HG03442 (cell line): ENCODE measurements at regions not wholly inside any gene's neighbourhood (a gene's known extent, or its start where the extent isn't known, plus 50 kb on each side); places are given as distances from the start of the nearest gene placed in this dataset.

Experiments used
- ATAC-seq: cut with Tn5 transposase; IDR thresholded peaks from one replicate; pipeline ENCODE4 v1.9.1; 2021; ENCODE audit warnings: mild to moderate bottlenecking, moderate library complexity; ENCODE audit not compliant: unreplicated experiment

DNA sequence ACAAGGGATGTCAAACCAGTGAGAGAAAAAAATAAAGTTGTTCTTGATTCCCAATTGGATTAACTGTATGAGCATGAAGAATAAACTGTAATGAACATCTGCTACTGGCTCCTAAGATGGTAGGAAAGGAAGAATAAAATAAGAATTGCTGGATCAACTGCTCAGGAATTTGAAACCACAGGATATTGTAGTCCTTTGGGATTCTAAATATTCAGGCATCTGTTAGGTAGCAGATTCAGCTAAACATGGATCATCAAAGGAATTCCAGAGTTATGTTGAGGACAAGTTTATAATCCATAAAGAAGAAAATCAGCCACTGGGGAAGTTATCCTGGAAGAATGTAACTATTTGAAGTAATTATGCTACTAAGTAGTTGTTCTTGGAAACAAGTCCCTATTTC, 65.8 kb downstream of the ISL1 start:
- no peak for ATAC-seq

DNA sequence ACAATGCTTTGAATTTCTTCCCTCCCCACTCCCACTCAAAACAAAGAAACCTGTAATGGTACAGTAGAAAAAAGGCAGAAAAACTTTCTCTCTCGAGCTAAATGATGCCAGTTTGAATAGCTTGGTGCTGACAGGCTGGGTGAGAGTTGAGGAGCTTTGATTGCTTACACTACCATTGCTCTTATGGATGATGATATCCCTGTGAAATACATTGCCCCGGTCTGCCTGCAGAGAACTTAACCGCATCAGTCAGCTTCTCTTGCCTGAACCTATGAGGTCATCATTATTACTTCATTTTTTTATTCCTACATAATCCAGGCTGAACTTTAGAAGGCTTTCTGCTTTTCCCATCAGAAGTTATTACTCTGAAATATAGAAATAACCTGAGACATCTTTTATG, 69.3 kb downstream of the ISL1 start:
- ATAC-seq = no peak

DNA sequence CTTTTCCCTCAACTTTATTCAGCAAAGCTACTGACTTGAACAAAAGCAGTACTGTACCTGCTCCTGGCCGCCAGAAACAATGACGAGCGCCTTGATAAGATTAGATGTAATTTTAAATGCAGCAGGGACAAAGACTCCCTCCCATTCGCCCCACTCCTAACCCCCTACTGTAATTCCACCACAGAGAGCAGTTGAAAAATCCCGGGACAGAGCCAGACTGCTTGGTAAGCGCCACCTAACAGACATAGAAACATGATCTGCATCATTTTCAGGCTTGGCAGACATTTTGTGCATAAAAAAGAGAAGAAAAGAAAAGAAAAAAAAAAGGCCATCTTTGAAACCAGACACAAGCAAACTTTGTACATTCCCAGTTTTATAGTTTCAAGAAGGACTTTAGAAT, 81.9 kb downstream of the ISL1 start:
- ATAC-seq = no peak

DNA sequence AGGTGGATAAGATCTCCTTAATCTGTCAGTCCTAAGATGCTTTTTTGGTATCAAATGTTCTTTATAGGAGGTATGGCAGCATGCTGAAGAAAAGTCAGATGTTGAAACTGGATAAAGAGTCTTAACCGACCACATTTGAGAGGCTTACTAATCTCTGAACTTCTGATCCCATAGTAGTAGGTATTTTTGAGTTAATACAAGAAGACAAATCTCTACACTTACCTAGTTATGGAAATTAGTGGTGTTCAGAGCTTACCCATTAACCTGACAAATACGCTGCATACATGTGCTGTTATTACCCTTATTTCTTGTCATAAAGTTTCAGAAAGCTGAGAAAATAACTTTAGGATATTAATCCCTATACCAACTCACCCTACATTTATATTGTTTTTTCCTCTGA, 83.0 kb downstream of the ISL1 start:
- no peak for ATAC-seq

DNA sequence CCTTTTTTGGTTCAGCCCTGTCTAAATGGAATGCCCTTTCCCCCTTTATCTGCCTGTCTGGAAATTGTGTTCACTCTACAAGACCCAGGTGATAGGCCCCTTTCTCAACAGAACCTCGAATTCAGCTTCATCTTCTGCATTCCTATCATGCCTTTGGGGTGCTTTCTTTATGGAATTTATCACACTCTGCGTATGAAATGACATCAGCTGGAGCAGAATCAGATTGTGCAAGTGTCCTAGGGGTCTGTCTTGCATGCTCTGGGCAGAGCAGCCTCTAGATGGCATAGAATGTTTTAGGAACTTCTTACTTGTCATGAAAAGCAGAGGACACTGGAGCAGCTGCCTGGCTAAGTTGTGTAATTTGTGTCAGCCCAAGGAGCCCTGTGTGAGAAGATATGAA, 84.9 kb downstream of the ISL1 start:
- no peak for ATAC-seq

DNA sequence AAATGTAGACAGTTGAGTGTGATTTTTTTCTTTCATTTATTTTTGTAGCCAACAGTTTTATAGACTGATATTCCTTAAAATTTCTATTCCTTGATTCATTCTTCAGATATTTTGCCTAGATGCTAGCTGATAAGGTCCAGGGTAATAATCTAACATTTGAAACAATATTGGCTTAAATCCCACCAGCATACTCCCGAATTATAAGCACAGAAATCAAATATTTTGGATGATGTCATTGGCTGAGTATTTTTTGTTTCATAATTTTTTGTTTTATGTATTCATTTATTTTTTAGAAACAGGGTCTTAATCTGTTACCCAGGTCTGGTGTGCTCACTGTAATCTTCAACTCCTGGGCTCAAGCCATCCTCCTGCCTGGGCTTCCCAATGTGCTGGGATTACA, 88.4 kb downstream of the ISL1 start:
- ATAC-seq = no peak

DNA sequence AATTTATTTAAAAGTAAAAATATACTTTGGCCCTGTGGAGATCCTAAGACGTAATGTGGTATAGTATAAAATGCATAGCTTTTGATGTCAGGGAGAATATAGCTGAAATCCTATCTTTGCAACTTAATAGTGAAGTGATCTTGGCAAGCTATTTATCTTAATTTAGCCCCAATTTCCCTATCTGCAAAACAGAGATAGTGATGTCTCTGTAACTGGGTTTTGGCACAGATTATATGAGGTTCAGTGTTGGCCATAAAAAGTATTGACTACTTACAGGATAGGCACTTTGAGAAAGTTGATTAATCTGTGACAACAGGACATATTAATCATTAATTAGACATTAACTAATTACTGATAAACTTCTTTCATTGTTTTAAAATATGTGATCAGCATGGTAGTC, 89.2 kb downstream of the ISL1 start:
- no peak for ATAC-seq

DNA sequence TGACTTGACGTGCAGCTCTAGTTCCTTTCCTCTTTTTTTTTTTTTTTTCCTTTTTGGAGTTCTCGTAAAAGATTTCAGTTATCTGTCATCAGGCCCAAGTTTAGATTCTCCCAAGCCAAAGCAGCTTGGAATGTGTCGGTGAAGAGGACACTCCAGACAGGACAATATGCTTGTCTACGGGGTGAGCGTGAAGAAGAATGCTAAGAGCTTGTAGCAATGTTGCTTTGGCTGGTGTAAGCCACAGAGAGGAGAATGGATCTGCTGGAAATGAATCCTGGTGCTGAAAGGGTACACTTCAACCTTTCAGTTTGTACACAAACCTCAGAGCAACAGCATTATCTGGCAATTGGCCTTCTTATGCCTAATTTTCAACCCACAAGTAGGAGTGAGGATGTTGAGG, 92.4 kb downstream of the ISL1 start:
- no peak for ATAC-seq

DNA sequence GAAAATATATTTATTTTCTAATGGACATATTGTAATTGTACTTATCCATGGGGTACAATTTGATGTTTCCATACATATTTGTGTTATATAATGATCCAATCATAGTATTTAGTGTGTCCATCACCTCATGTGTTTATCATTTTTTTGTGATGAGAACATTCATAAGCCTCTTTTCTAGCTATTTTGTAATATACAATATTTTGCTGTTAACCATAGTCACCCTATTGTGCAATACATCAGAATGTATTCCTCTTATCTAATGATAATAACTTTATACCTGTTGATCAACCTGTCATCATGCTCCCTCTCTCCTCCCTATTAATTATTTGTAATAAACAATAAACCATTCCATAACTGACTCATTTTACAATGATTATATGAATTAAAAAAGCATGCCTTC, 93.2 kb downstream of the ISL1 start:
- no peak for ATAC-seq

DNA sequence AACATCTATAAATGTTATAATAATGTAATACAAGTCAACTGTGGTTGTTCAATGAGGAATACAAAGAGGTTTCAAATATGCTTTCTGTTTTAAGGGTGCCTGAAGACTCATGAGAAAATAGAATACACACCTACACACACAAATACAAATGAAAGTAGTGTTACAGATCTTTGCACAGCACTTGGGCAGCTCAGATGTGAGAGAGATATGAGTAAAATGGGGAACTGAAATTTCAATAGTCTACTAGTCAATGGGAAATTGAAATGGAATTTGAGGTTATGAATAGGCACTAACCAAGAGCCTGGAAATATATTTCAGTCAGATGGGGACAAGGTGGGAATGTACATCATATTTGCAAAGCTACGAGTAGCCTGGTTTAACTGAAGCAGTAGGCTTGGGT, 96.6 kb downstream of the ISL1 start:
- ATAC-seq = peak; percentile 91

DNA sequence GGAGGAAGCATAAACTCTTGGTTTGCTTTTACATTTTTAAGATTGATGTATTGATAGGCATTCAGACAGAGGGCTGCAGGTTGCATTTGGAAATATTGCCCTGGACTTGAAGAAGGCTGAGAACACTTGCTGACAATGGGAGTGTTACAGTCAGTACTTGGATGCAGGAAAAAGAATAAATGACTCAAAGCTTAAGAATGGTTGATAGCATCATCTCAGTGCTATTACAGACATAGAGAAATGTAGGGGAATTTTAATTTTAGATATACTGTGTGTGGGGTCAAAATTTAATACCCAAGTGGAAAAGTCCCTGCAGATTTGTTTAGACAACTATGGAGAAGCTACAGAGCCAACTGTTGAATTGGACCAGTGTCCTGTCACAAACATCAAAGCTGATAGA, 101.1 kb downstream of the ISL1 start:
- ATAC-seq = no peak

DNA sequence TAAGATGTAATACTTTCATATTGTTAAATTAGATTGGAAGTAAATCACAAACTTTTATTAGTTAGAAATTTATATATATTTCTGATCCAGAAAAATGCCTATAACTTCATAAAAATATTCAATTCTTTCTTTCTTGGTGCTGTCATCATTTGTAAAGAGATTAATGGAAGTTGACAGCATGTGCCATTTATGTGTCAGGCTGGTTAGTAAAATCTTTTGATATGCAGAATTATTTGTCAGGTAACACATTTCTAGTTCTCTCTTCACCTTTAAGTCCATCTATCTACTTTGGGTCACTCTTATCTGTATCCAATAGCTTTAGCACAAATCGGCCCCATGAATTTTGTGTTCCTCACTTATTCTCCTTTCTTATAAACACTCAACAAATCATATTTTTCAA, 102.9 kb downstream of the ISL1 start:
- no peak for ATAC-seq

DNA sequence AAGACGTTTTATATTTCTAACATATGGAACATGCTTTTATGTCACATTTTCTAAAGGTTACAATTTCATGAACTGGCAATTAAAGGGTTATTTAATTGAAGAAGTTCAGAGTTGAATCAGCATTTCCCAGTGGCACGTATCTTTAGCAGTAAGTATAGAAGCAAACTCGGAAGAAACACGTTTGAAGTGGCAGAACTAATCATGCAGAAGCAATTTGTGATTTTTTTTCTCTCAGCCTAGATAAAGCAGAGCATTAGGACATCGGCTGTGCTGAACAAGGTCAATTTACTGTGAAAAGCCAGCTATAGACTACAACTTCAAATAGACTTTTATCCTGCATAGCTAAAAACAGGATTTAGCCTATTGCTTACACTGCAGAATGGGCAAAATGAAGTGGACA, 104.7 kb downstream of the ISL1 start:
- no peak for ATAC-seq

DNA sequence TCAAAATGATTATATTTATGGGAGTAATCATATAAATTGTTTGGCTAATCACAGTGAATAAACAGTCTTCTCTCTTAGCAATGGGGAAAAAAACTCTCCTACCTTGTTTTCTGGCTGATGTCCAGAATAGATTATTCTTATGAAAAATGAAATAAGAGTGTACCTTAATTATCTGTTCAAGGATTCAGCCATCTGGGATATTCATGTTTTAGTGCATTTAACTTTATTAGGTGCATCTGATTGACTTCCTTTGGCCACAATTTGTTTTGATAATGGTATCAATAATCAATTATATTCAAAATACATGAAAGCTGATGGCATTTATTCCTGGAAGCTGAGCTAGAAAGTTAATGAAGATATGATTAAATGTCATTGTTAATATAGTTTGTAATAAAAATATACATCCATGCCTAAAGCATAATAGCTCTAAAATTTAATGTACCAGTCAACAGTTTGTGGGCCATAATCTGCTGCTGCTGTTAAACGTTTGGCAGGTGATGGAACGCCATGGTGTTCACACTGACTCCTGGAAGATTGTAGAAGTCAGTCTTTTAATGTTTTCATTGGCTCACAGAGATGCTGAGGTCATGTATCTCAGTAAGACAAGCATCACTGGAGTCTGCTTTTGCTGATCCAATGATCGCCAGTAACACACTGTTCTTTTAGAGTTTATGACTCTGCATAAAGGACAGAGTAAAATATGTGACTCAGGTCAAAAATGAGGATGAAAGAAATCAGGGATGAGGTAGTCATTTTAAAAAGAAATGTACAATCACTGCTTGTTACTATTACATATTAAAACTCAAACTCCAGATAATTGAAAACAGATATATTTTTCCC, 105.8 kb downstream of the ISL1 start:
- no peak for ATAC-seq

DNA sequence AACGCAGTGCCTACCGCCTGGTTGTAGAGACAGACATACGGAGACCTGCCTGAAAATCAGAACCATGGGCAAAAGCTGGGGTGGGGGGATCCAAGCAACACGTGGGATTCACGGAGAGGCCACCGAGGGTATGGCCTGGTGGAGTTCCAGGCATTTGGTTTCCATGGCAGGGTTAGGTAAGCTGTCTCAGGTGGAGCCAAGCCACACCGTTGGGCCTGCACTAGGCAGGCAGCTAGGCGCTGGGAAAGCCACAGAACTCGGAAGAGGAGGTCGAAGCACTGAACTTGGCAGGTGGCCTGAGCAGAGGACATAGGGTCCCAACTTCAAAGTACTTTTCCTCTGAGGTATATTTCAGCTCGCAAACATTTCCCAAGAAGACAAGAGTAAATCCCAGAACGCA, 111.6 kb downstream of the ISL1 start:
- ATAC-seq = no peak

DNA sequence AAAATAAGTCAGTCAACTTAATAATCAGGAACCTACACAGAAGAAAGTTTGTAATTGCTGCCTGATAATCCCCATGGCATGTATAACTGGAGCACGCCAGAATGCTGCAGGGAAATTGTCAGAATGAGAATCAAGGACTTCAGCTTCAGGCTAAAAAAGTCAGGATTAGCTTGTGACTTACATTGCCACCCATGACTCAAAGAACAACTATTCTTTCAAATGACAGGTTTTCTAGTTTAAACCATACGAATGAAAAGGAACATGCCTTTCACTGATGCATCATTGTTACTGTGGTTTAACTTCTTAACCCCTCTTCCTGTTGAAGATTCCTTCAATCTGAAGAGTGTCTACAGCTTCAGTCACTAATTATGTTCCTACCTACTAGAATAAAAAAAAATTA, 112.4 kb downstream of the ISL1 start:
- ATAC-seq = no peak

DNA sequence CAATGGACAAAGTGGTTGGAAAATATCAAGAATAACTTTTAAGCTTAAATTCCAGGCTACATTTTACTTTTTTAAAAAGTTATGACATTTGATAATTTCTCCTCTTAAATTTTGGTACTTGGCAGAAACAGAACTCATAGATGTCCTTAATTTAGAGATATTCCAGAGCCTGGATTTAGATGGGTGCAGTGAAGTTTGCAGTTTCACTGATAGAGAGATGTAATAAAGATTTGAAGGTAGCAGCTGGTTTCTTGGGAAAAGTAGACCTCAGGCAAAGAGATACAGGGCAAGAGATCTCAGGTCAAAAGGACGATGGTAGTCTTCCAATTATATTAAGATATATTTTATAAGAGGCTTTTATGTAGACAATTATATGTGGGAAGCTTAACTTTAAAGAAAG, 134.6 kb downstream of the ISL1 start:
- no peak for ATAC-seq

DNA sequence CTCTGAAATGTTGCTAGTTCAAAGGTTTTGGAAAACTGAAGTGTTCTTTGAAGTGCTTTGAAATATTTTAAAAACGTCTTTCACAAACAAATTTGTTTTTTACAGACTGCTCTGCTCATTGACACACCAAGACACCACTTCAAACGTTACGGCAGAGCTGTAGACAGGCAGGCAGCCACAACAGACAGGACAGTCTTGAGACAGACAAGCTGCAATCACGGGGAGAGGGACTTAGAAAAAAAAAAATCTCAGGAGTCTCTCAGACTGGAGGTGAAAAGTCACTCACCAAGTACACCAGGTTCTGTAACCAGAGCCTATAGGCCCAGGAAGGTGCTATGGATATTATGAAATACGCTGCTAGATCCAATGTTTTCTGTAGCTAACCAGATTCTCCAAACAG, 135.4 kb downstream of the ISL1 start:
- no peak for ATAC-seq

DNA sequence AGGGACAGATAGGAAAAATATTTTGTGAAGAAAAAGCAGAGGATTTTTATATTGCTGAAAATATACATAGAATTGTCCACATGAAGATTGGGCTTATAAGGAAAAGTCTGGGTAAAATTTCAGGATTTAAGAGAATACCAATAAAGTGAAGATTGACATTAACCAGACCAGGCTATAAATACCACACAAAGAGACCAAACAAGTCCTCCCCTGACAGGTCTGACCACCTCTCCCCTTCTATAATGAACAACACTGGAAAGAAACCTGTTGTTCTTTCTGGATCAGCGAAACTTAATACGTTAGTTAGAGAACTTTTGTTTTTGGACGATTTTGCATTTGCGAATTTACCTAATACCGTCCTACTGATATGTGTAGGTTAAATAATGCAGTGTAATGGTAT, 138.3 kb downstream of the ISL1 start:
- no peak for ATAC-seq

DNA sequence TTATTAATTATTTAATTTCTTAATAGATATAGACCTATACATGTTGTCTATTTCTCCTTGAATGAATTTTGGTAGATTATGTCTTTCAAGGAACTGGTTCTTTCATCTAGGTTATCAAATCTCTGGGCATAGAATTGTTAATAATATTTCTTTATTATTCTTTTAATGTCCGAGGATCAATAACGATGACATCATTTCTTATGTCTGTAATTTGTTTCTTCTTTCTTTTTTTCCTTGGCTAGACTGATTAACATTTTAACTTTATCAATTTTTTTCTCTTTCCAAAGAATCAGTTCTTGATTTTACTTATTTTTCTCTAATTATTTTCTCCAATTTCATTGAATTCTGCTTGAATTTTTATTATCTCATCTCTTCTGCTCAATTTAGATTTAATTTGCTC, 156.0 kb downstream of the ISL1 start:
- ATAC-seq = no peak

DNA sequence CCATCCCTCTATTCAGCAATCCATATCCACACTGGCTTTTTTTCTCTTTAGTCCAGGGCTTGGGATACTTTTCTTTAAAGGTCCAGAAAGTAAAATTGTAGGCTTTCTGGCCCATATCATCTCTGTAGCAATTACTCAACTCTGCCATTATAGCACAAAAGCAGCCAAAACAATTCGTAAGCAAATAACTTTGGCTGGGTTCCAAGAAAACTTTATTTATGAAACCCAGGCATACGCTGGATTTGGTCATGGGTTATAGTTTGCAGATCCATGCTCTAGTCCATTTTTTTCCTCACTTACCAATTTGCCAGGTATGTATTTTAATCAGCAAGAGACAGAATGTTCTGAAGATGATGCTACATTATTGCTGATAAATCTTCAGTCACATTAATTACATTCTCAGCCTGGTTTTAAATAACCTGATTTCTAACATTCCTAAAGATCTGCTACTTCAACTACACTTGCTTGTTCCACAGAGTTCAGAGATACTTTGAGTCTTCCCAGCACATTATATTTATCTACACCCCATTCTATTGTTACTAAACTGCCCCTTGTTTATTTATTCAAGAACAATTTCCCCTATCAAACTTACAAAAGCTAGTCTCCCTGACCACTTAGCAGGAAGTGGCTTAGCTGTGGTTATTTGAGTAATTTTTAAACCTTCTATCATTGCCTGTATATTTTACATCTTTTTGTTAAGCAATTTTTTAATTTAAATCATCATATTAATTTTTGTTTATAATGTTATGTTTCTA, 161.0 kb downstream of the ISL1 start:
- ATAC-seq = no peak

DNA sequence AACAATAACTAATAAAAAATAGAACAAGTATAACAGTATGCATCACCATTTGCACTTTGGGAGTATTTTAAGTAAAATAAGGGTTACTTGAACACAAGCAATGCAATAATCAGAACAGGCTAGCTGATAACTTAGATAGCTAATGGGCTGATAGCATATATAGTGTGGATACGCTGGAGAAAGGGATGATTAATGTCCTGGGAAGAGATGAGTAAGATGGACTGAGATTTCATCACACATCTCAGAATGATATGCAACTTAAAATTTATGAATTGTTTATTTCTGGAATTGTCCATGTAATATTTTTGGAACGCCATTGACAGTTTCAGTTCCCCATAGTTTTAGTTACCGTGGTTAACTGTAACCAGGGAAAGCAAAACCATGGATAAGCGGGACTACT, 173.6 kb downstream of the ISL1 start:
- ATAC-seq = no peak

DNA sequence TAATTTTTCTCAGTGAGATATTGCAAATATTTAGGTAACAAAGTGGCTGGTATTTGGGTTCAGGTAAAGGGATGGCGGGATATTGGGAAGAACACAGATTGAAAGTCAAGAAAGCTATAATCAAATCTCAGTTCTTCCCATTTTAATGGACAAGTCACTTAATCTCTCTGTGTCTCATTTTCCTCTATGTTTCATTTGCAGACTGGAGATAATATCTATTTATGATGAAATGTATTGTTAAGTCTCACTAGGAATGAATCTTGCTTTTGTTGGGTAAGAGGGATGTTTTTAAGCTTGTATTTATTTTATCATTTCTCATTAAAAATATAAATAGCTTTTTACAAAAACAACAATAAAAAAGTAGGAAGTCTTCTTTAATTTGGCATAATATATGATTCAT, 175.4 kb downstream of the ISL1 start:
- ATAC-seq = no peak
